Esophagus squamous epithelium (tissue), 4 donors: ENCODE measurements at regions not wholly inside any gene's neighbourhood (a gene's known extent, or its start where the extent isn't known, plus 50 kb on each side); places are given as distances from the start of the nearest gene placed in this dataset.

Experiments
- POLR2A ChIP-seq, 4 donors: fragments of 450-650 bp; IDR thresholded peaks; one replicate each; pipeline ENCODE4 v1.6.1; 2017; ENCODE audit warnings: antibody characterized with exemption in 4 of 4, mild to moderate bottlenecking in 4 of 4, moderate library complexity in 3 of 4
- TF ChIP-seq, protein P1 (sequence below), 6 experiments: fragments of 450-650 bp in 4 of 6; fragments of 200-600 bp in 2 of 6; sonication (generic) in 2 of 6; IDR thresholded peaks; one replicate each; pipeline ENCODE4 v1.5.1; 2016 to 2019; ENCODE audit warnings: antibody characterized with exemption in 6 of 6, mild to moderate bottlenecking in 4 of 6, moderate library complexity in 4 of 6

DNA sequence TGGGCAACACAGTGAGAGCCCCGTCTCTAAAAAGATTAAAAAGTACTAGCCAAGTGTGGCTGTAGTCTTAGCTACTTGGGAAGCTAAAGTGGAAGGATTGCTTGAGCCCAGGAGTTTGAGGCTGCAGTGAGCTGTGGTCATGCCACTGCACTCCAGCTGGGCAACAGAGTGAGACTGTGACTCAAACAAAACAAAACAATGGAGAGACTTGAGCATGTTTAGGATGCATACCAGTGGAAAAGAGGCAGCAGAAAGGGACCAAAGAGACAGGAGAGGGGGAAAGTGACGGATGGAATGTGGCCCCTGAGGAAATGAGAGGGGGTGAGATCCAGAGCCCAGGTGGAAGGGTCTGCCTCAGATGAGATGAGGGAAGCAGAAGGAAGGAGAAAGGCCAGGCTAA, 358.9 kb downstream of the RPS6KC1 start:
- no peak for TF ChIP-seq POLR2A (IDR thresholded peaks at IDR 0.05)
- TF ChIP-seq, protein P1, sequence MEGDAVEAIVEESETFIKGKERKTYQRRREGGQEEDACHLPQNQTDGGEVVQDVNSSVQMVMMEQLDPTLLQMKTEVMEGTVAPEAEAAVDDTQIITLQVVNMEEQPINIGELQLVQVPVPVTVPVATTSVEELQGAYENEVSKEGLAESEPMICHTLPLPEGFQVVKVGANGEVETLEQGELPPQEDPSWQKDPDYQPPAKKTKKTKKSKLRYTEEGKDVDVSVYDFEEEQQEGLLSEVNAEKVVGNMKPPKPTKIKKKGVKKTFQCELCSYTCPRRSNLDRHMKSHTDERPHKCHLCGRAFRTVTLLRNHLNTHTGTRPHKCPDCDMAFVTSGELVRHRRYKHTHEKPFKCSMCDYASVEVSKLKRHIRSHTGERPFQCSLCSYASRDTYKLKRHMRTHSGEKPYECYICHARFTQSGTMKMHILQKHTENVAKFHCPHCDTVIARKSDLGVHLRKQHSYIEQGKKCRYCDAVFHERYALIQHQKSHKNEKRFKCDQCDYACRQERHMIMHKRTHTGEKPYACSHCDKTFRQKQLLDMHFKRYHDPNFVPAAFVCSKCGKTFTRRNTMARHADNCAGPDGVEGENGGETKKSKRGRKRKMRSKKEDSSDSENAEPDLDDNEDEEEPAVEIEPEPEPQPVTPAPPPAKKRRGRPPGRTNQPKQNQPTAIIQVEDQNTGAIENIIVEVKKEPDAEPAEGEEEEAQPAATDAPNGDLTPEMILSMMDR (IDR thresholded peaks at IDR 0.05): no peak
